ENCODE measurements at regions not wholly inside any gene's neighbourhood (a gene's known extent, or its start where the extent isn't known, plus 50 kb on each side); places are given as distances from the start of the nearest gene placed in this dataset.

- TF ChIP-seq, protein P1, sequence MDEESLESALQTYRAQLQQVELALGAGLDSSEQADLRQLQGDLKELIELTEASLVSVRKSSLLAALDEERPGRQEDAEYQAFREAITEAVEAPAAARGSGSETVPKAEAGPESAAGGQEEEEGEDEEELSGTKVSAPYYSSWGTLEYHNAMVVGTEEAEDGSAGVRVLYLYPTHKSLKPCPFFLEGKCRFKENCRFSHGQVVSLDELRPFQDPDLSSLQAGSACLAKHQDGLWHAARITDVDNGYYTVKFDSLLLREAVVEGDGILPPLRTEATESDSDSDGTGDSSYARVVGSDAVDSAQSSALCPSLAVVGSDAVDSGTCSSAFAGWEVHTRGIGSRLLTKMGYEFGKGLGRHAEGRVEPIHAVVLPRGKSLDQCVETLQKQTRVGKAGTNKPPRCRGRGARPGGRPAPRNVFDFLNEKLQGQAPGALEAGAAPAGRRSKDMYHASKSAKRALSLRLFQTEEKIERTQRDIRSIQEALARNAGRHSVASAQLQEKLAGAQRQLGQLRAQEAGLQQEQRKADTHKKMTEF (CRISPR knock-in tag; IDR thresholded peaks at IDR 0.05): no peak
- no peak for TF ChIP-seq ZSCAN21 (CRISPR knock-in tag; IDR thresholded peaks at IDR 0.05; ENCODE audit: borderline replicate concordance)
Measured at GRCh38 chr15:87508086-87508485, 748.5 kb downstream of the NTRK3 start (continued).

GRCh38 chr15:87502173-87502572, 754.4 kb downstream of the NTRK3 start:
- H2AFZ ChIP-seq (ENCODE audit: low read length): no peak overlapping the region
- H3K4me3 ChIP-seq (replicated peaks in 1 of 3; ENCODE audit: insufficient read depth in 1 of 3, low read depth in 2 of 3, low read length in 3 of 3): no peak overlapping the region
- no peak for DNase-seq (ENCODE audit: low spot score)
- H3K9ac ChIP-seq (ENCODE audit: insufficient read depth, low read depth, low read length): no peak overlapping the region
- no peaks in the 10 kb centered on the region for H4K20me1 ChIP-seq (ENCODE audit: insufficient read depth, low read length)
- intact Hi-C loops (cut with micrococcal nuclease; ENCODE audit: unreplicated experiment): no loop called here
- H3K36me3 ChIP-seq (replicated peaks in 1 of 2; ENCODE audit: control insufficient read depth in 1 of 2, insufficient read depth in 2 of 2, low read length in 2 of 2): no peaks in the 10 kb centered on the region
- no peaks in the 10 kb centered on the region for H3K27me3 ChIP-seq (ENCODE audit: control insufficient read depth in 1 of 2, insufficient read depth in 2 of 2, low read length in 2 of 2)
- CTCF ChIA-PET (ENCODE audit: low intra/inter-chr PET ratio, low total read pairs): no interaction called here
- 6% methylated on average over 2 of the region's 2 CpGs for WGBS (ENCODE audit: low lambda C conversion rate)
- ATAC-seq: no peak
- peaks cover 96% of the 10 kb centered on the region for H3K9me3 ChIP-seq (ENCODE audit: low read length)
- FAIRE-seq: no peak
- no TSS peak for BruUV-seq (replicated peaks)
- in situ Hi-C loops (cut with HindIII; ENCODE audit: extremely low pct_ligation_motif_present, low pct_unique_long_range_greater_than_20kb): no loop called here
- no peaks in the 10 kb centered on the region for H3K79me2 ChIP-seq (ENCODE audit: insufficient read depth, low read length)
- H3K27ac ChIP-seq (ENCODE audit: extremely low read length, insufficient read depth, low read length): no peak overlapping the region
- TF ChIP-seq ZNF839 (CRISPR knock-in tag; IDR thresholded peaks at IDR 0.05; ENCODE audit: borderline replicate concordance): no peak
- no peak for TF ChIP-seq AFF4 (CRISPR knock-in tag; IDR thresholded peaks at IDR 0.05)
- TF ChIP-seq IKZF4 (CRISPR knock-in tag; IDR thresholded peaks at IDR 0.05; ENCODE audit: borderline replicate concordance, low read depth, not compliant biosample characterization): no peak
- TF ChIP-seq ZNF143 (CRISPR knock-in tag; IDR thresholded peaks at IDR 0.05): no peak
- TF ChIP-seq NFYB (CRISPR knock-in tag; IDR thresholded peaks at IDR 0.05): no peak
- no peak for TF ChIP-seq RARG (CRISPR knock-in tag; IDR thresholded peaks at IDR 0.05; ENCODE audit: low read depth)
- TF ChIP-seq, protein P2, sequence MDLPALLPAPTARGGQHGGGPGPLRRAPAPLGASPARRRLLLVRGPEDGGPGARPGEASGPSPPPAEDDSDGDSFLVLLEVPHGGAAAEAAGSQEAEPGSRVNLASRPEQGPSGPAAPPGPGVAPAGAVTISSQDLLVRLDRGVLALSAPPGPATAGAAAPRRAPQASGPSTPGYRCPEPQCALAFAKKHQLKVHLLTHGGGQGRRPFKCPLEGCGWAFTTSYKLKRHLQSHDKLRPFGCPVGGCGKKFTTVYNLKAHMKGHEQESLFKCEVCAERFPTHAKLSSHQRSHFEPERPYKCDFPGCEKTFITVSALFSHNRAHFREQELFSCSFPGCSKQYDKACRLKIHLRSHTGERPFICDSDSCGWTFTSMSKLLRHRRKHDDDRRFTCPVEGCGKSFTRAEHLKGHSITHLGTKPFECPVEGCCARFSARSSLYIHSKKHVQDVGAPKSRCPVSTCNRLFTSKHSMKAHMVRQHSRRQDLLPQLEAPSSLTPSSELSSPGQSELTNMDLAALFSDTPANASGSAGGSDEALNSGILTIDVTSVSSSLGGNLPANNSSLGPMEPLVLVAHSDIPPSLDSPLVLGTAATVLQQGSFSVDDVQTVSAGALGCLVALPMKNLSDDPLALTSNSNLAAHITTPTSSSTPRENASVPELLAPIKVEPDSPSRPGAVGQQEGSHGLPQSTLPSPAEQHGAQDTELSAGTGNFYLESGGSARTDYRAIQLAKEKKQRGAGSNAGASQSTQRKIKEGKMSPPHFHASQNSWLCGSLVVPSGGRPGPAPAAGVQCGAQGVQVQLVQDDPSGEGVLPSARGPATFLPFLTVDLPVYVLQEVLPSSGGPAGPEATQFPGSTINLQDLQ (CRISPR knock-in tag; IDR thresholded peaks at IDR 0.05): no peak
- TF ChIP-seq ZBTB7A (CRISPR knock-in tag; IDR thresholded peaks at IDR 0.05): no peak
- no peak for TF ChIP-seq RNF2 (conservative IDR thresholded peaks at IDR 0.05; ENCODE audit: low read depth)
- TF ChIP-seq ZNF20 (CRISPR knock-in tag; IDR thresholded peaks at IDR 0.05): no peak
- H3K4me1 ChIP-seq (ENCODE audit: insufficient read depth, low read length): no peaks in the 10 kb centered on the region
- POLR2A ChIA-PET: no interaction called here
- H3K4me2 ChIP-seq (ENCODE audit: low read depth, low read length): no peak overlapping the region

All from HepG2 (cell line).